Ovary (tissue), 7 donors: ENCODE measurements at regions not wholly inside any gene's neighbourhood (a gene's known extent, or its start where the extent isn't known, plus 50 kb on each side); places are given as distances from the start of the nearest gene placed in this dataset.

Experiments
- DNase-seq, 5 donors: peaks; one replicate each; pipeline ENCODE4 v3.0.0-alpha.2; 2019 to 2020
- H3K27ac ChIP-seq, 2 donors: fragments of 200-600 bp; one replicate each; pipeline versions ENCODE4 v1.5.1 to v1.8.0; 2019 to 2022
- H3K27me3 ChIP-seq: fragments of 200-600 bp; one replicate; pipeline ENCODE4 v1.8.0; 2022
- H3K36me3 ChIP-seq: fragments of 200-600 bp; sonication (generic); one replicate; pipeline ENCODE4 v1.5.1; 2019
- H3K4me1 ChIP-seq: one replicate; pipeline ENCODE4 v1.8.1; 2013; ENCODE audit warnings: mild to moderate bottlenecking, moderate library complexity; ENCODE audit not compliant: insufficient read depth
- H3K4me3 ChIP-seq: fragments of 200-600 bp; sonication (generic); one replicate; pipeline ENCODE4 v1.5.1; 2017
- H3K9me3 ChIP-seq, 2 donors: fragments of 200-600 bp in 1 of 2; sonication (generic) in 1 of 2; one replicate each; pipeline versions ENCODE4 v1.5.1 to v1.8.1; 2013 to 2019; ENCODE audit warnings: mild to moderate bottlenecking in 1 of 2, moderate library complexity in 1 of 2
- EP300 ChIP-seq: sonication (generic); formaldehyde crosslinking; IDR thresholded peaks from one replicate; pipeline ENCODE4 v1.6.1; 2017; ENCODE audit warnings: antibody characterized with exemption
- POLR2A ChIP-seq: fragments of 450-650 bp; IDR thresholded peaks from one replicate; pipeline ENCODE4 v1.6.1; 2017; ENCODE audit warnings: antibody characterized with exemption, mild to moderate bottlenecking, moderate library complexity
- WGBS, 3 donors: extraction: QIAGEN DNeasy Blood & Tissue Kit in 1 of 3; methylation state at CpG; one replicate each; pipeline versions ENCODE4 v1.1.5 to v1.1.7; 2013 to 2017; 5-methylcytosine and 5-hydroxymethylcytosine counted together
- intact Hi-C, 4 donors: fragments of 100-400 bp; cut with DNase I; formaldehyde crosslinking; loops; one replicate each; pipeline versions ENCODE4 v1.11.0 to v1.15.1; 2022 to 2023
- TF ChIP-seq, protein P1 (sequence below), 3 donors: fragments of 450-650 bp in 2 of 3; fragments of 200-600 bp in 1 of 3; IDR thresholded peaks; one replicate each; pipeline versions ENCODE4 v1.5.1 to v1.8.0; 2016 to 2022; ENCODE audit warnings: antibody characterized with exemption in 3 of 3, mild to moderate bottlenecking in 1 of 3
- donor health status: DM: no; HTN: no; CAD: no; lungs with moderate emphysema.
- donor health status: DM: no; HTN: no; CAD: no.
- donor health status: Bipolar disorder and iron deficiency.
- donor health status: DM: no; HTN: no; CAD: no.
- donor health status: DM: yes; HTN: yes; CAD: no.

DNA sequence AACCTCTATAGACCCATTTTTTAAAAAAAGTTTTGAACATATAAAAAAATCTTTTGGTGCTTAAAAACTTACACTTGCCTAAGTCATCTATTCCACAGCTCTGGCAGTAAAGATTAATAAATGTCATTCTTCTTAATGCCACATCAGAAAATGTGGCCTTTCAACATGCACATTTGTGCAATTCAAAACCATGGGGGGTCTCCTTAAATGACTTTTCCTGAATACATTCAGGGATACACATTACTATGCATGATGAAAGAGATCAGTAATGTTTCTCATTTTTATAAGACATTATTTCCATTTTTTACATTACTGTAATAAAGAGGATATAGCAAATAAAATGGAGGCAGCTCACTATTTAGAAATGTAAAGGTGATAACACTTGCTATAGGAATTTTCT lies 142.3 kb downstream of the RBM43 start:
- Histone ChIP-seq H3K4me1 (no peaks in the 10 kb centered on the region), H3K27me3 (no peaks in the 10 kb centered on the region), H3K36me3 (no peaks in the 10 kb centered on the region), H3K27ac (no peak overlapping the region), H3K4me3 (no peak overlapping the region), H3K9me3 (no peaks in the 10 kb centered on the region)
- no peak for DNase-seq
- intact Hi-C loops, result no loop called here
- no peak for TF ChIP-seq EP300
- no peak for TF ChIP-seq POLR2A
- TF ChIP-seq, protein P1, sequence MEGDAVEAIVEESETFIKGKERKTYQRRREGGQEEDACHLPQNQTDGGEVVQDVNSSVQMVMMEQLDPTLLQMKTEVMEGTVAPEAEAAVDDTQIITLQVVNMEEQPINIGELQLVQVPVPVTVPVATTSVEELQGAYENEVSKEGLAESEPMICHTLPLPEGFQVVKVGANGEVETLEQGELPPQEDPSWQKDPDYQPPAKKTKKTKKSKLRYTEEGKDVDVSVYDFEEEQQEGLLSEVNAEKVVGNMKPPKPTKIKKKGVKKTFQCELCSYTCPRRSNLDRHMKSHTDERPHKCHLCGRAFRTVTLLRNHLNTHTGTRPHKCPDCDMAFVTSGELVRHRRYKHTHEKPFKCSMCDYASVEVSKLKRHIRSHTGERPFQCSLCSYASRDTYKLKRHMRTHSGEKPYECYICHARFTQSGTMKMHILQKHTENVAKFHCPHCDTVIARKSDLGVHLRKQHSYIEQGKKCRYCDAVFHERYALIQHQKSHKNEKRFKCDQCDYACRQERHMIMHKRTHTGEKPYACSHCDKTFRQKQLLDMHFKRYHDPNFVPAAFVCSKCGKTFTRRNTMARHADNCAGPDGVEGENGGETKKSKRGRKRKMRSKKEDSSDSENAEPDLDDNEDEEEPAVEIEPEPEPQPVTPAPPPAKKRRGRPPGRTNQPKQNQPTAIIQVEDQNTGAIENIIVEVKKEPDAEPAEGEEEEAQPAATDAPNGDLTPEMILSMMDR (IDR thresholded peaks at IDR 0.05), result no peak

DNA sequence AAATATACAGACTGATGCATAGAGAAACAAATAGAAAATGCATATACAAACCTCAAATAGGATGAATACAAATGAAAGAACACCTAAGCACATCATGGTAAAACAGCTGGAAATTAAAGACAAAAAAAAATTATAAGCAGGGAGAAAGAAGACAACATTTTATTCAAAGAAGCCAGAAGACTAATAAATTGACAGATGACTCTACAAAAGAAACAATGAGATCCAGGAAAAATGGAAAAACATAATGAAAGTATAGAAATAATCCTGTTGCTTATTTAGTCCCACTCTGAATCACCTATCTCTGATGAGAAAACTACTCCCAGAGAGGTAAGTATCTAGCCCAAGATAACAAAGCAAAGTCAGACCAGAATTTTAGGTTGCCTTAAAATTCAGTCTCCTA lies 143.4 kb downstream of the RBM43 start:
- H3K4me3 ChIP-seq, result no peak overlapping the region
- no peaks in the 10 kb centered on the region for H3K9me3 ChIP-seq
- H3K4me1 ChIP-seq, result no peaks in the 10 kb centered on the region
- TF ChIP-seq EP300 (no peak), POLR2A (no peak)
- TF ChIP-seq, protein P1 (IDR thresholded peaks at IDR 0.05), result no peak
- no peak overlapping the region for H3K27ac ChIP-seq
- H3K27me3 ChIP-seq, result no peaks in the 10 kb centered on the region
- intact Hi-C loops, result no loop called here
- DNase-seq, result no peak
- H3K36me3 ChIP-seq, result no peaks in the 10 kb centered on the region

DNA sequence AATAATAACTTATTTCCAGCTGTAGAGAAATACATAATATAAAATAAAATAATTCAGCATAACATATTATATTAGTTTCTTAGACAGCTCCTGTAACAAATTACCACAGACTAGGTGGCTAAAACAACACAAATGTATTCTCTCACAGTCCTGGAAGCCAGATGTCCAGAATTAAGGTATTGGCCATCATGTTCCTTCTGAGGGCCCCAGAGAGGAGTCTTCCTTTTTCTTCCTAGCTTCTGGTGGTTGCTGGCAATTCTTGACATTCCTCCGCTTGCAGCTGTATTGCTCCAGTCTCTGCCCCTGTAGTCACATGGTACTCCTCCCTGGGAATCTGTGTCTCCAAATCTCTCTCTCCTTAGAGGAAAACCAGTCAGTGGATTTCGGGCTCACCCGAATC lies 146.8 kb downstream of the RBM43 start:
- Histone ChIP-seq H3K27ac (no peak overlapping the region), H3K9me3 (no peaks in the 10 kb centered on the region), H3K36me3 (no peaks in the 10 kb centered on the region), H3K4me3 (no peak overlapping the region), H3K27me3 (no peaks in the 10 kb centered on the region), H3K4me1 (no peaks in the 10 kb centered on the region)
- TF ChIP-seq EP300 (no peak), POLR2A (no peak)
- TF ChIP-seq, protein P1 (IDR thresholded peaks at IDR 0.05), result no peak
- intact Hi-C loops, result no loop called here
- no peak for DNase-seq
- WGBS, 3 donors, result 66 to 86% (median 82%) methylated on average over 3 of the region's 3 CpGs

DNA sequence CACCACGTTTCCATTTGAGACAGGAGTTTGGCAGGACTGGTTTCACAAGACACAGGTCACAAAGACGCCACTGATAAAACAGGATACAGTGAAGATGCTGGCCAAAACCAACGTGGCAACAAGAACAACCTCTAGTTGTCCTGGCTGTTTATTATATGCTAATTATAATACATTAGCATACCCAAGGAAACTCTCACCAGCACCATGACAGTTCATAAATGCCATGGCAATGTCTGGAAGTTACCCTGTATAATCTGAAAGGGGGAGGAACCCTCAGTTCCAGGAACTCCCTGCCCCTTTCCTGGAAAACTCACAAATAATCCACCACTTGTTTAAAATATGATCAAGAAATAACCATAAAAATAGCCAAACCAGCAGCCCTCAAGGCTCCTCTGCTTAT lies 148.3 kb downstream of the RBM43 start:
- H3K4me1 ChIP-seq, result no peaks in the 10 kb centered on the region
- H3K27ac ChIP-seq, result no peak overlapping the region
- 45 to 60% (median 52%) methylated on average over 3 of the region's 3 CpGs for WGBS, 3 donors
- TF ChIP-seq POLR2A (no peak), EP300 (no peak)
- TF ChIP-seq, protein P1 (IDR thresholded peaks at IDR 0.05), result no peak
- H3K27me3 ChIP-seq, result no peaks in the 10 kb centered on the region
- DNase-seq, result no peak
- no peaks in the 10 kb centered on the region for H3K9me3 ChIP-seq
- H3K36me3 ChIP-seq, result no peaks in the 10 kb centered on the region
- H3K4me3 ChIP-seq, result no peak overlapping the region
- intact Hi-C loops, result no loop called here
